Loucy (cell line): ENCODE measurements at regions not wholly inside any gene's neighbourhood (a gene's known extent, or its start where the extent isn't known, plus 50 kb on each side); places are given as distances from the start of the nearest gene placed in this dataset.

Source experiments
- H2AFZ ChIP-seq: fragments of 200-600 bp; sonication (generic); 2 replicates; pipeline ENCODE4 v1.6.0; 2016; ENCODE audit warnings: antibody characterized with exemption, mild to moderate bottlenecking, low read length, moderate library complexity
- H3F3A ChIP-seq: fragments of 200-600 bp; 2 replicates; pipeline ENCODE4 v1.6.0; 2016; ENCODE audit warnings: antibody characterized with exemption, low read depth, mild to moderate bottlenecking
- H3K27me3 ChIP-seq: fragments of 200-600 bp; sonication (generic); 2 replicates; pipeline ENCODE4 v1.6.1; 2014; ENCODE audit warnings: low read length, mild to moderate bottlenecking; ENCODE audit not compliant: insufficient read depth, poor library complexity, severe bottlenecking
- H3K36me3 ChIP-seq: fragments of 200-600 bp; sonication (generic); 2 replicates; pipeline ENCODE4 v1.6.1; 2016; ENCODE audit warnings: low read length; ENCODE audit not compliant: insufficient read depth
- H3K4me1 ChIP-seq: fragments of 200-600 bp; sonication (generic); 2 replicates; pipeline ENCODE4 v1.5.1; 2014; ENCODE audit warnings: low read length, mild to moderate bottlenecking; ENCODE audit not compliant: insufficient read depth, poor library complexity, severe bottlenecking
- H3K4me2 ChIP-seq: fragments of 200-600 bp; sonication (generic); 2 replicates; pipeline ENCODE4 v1.6.0; 2014; ENCODE audit warnings: antibody characterized with exemption, low read length, low read depth, mild to moderate bottlenecking; ENCODE audit not compliant: poor library complexity, severe bottlenecking
- H3K4me3 ChIP-seq: fragments of 200-600 bp; sonication (generic); 2 replicates; pipeline ENCODE4 v1.5.1; 2014; ENCODE audit warnings: low read length, mild to moderate bottlenecking, mixed read lengths; ENCODE audit not compliant: poor library complexity, severe bottlenecking
- H3K79me2 ChIP-seq: fragments of 200-600 bp; sonication (generic); 2 replicates; pipeline ENCODE4 v1.6.1; 2014; ENCODE audit warnings: low read length; ENCODE audit not compliant: insufficient read depth
- H3K9ac ChIP-seq: fragments of 200-600 bp; sonication (generic); 2 replicates; pipeline ENCODE4 v1.6.0; 2014; ENCODE audit warnings: mild to moderate bottlenecking, low read depth, low read length, moderate library complexity; ENCODE audit not compliant: poor library complexity, severe bottlenecking
- H3K9me2 ChIP-seq: fragments of 200-600 bp; sonication (generic); replicated peaks from 2 replicates; pipeline ENCODE4 v1.6.1; 2016; ENCODE audit warnings: low read depth, low read length, mixed read lengths
- H3K9me3 ChIP-seq: fragments of 200-600 bp; sonication (generic); 2 replicates; pipeline ENCODE4 v1.6.1; 2014; ENCODE audit warnings: mild to moderate bottlenecking, antibody characterized with exemption, low read length, low read depth; ENCODE audit not compliant: insufficient read depth
- H4K20me1 ChIP-seq: fragments of 200-600 bp; sonication (generic); 2 replicates; pipeline ENCODE4 v1.6.0; 2014; ENCODE audit warnings: antibody characterized with exemption, low read length, mild to moderate bottlenecking; ENCODE audit not compliant: insufficient read depth, poor library complexity, severe bottlenecking
- CTCF ChIP-seq: fragments of 200-600 bp; sonication (generic); conservative IDR thresholded peaks from 2 replicates; pipeline ENCODE4 v1.5.1; 2014; ENCODE audit warnings: mild to moderate bottlenecking, antibody characterized with exemption, low read length
- EZH2phosphoT487 ChIP-seq: fragments of 200-600 bp; IDR thresholded peaks from 2 replicates; pipeline ENCODE4 v1.6.1; 2018; ENCODE audit warnings: antibody characterized with exemption, mild to moderate bottlenecking, moderate library complexity, borderline replicate concordance

DNA sequence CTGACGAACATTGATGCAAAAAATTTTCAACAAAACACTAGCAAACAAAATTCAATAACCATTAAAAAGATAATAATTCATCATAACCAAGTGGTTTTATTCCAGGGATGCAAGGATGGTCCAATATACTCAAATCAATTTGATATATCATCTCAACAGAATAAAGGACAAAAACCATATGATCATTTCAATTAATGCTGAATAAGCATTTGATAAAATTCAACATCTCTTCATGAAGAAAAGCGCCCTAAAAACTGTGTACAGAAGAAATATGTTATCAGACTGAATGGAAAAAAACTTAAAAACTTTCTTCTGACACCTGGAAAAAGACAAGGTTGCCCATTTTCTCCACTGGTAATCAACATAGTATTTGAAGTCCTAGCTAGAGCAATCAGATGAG, 720.3 kb upstream of the RGMB start:
- Histone ChIP-seq H3K36me3 (no peaks in the 10 kb centered on the region), H3K27me3 (no peaks in the 10 kb centered on the region), H3K79me2 (no peaks in the 10 kb centered on the region), H3K4me1 (no peaks in the 10 kb centered on the region), H2AFZ (no peak overlapping the region), H4K20me1 (no peaks in the 10 kb centered on the region), H3F3A (no peaks in the 10 kb centered on the region), H3K9ac (no peak overlapping the region), H3K4me3 (no peak overlapping the region), H3K9me2 (no peaks in the 10 kb centered on the region), H3K9me3 (no peaks in the 10 kb centered on the region), H3K4me2 (no peak overlapping the region)
- TF ChIP-seq EZH2phosphoT487 (no peak), CTCF (no peak)

- Histone ChIP-seq H3K27me3 (no peaks in the 10 kb centered on the region), H3K4me1 (no peaks in the 10 kb centered on the region), H3K9me2 (no peaks in the 10 kb centered on the region), H3K4me2 (no peak overlapping the region), H3K4me3 (no peak overlapping the region), H3K9ac (no peak overlapping the region), H2AFZ (no peak overlapping the region), H3K79me2 (no peaks in the 10 kb centered on the region), H3K36me3 (no peaks in the 10 kb centered on the region), H4K20me1 (no peaks in the 10 kb centered on the region), H3F3A (no peaks in the 10 kb centered on the region), H3K9me3 (no peaks in the 10 kb centered on the region)
- no peak for TF ChIP-seq CTCF
- TF ChIP-seq EZH2phosphoT487 = no peak
Observed at GRCh38 chr5:98060148-98060547, 713.3 kb upstream of the RGMB start.

GRCh38 chr5:98064118-98064685, 709.3 kb upstream of the RGMB start:
- Histone ChIP-seq H4K20me1 (no peaks in the 10 kb centered on the region), H3K9me2 (no peaks in the 10 kb centered on the region), H3K27me3 (no peaks in the 10 kb centered on the region), H2AFZ (no peak overlapping the region), H3K9me3 (no peaks in the 10 kb centered on the region), H3K79me2 (no peaks in the 10 kb centered on the region), H3K9ac (no peak overlapping the region), H3K4me1 (no peaks in the 10 kb centered on the region), H3F3A (no peaks in the 10 kb centered on the region), H3K36me3 (no peaks in the 10 kb centered on the region), H3K4me3 (no peak overlapping the region), H3K4me2 (no peak overlapping the region)
- TF ChIP-seq CTCF (no peak), EZH2phosphoT487 (no peak)
